DOHH2 (cell line): ENCODE measurements at regions not wholly inside any gene's neighbourhood (a gene's known extent, or its start where the extent isn't known, plus 50 kb on each side); places are given as distances from the start of the nearest gene placed in this dataset.

ENCODE experiments used
- H3F3A ChIP-seq: fragments of 200-600 bp; sonication (generic), shearing (Covaris generic); 2 replicates; pipeline ENCODE4 v1.6.0; 2016; ENCODE audit warnings: antibody characterized with exemption, mild to moderate bottlenecking; ENCODE audit not compliant: control insufficient read depth, insufficient read depth
- H3K27ac ChIP-seq: fragments of 200-600 bp; sonication (generic); 2 replicates; pipeline ENCODE4 v1.5.1; 2014; ENCODE audit warnings: low read depth, mild to moderate bottlenecking, low read length, moderate library complexity
- H3K27me3 ChIP-seq: fragments of 200-600 bp; sonication (generic); 2 replicates; pipeline ENCODE4 v1.6.1; 2014; ENCODE audit warnings: mild to moderate bottlenecking, low read length, mixed read lengths; ENCODE audit not compliant: control insufficient read depth
- H3K36me3 ChIP-seq: fragments of 200-600 bp; sonication (generic); 2 replicates; pipeline ENCODE4 v1.6.1; 2014; ENCODE audit warnings: mild to moderate bottlenecking, low read length, moderate library complexity, mixed read lengths; ENCODE audit not compliant: control insufficient read depth
- H3K4me1 ChIP-seq: fragments of 200-600 bp; sonication (generic); 2 replicates; pipeline ENCODE4 v1.6.1; 2014; ENCODE audit warnings: mild to moderate bottlenecking, low read length, mixed read lengths; ENCODE audit not compliant: control insufficient read depth
- H3K4me2 ChIP-seq: fragments of 200-600 bp; sonication (generic); 2 replicates; pipeline ENCODE4 v1.6.0; 2014; ENCODE audit warnings: mild to moderate bottlenecking, low read length, moderate library complexity
- H3K4me3 ChIP-seq: fragments of 200-600 bp; sonication (generic); 2 replicates; pipeline ENCODE4 v1.5.1; 2014; ENCODE audit warnings: mild to moderate bottlenecking, low read length, mixed read lengths
- H3K79me2 ChIP-seq: fragments of 200-600 bp; sonication (generic); 2 replicates; pipeline ENCODE4 v1.6.1; 2014; ENCODE audit warnings: mild to moderate bottlenecking, low read length, mixed read lengths; ENCODE audit not compliant: control insufficient read depth
- H3K9me2 ChIP-seq: fragments of 200-600 bp; sonication (generic); replicated peaks from 2 replicates; pipeline ENCODE4 v1.6.1; 2014; ENCODE audit warnings: mild to moderate bottlenecking, low read length, mixed read lengths; ENCODE audit not compliant: control insufficient read depth
- H3K9me3 ChIP-seq: fragments of 200-600 bp; sonication (generic); 2 replicates; pipeline ENCODE4 v1.6.1; 2014; ENCODE audit warnings: antibody characterized with exemption, low read length, mixed read lengths; ENCODE audit not compliant: control insufficient read depth, insufficient read depth
- H4K20me1 ChIP-seq: fragments of 200-600 bp; sonication (generic); 2 replicates; pipeline ENCODE4 v1.6.0; 2014; ENCODE audit warnings: low read depth, mild to moderate bottlenecking, antibody characterized with exemption, low read length, moderate library complexity; ENCODE audit not compliant: control insufficient read depth, insufficient read depth
- EZH2phosphoT487 ChIP-seq: fragments of 200-600 bp; sonication (generic); IDR thresholded peaks from 2 replicates; pipeline ENCODE4 v1.6.1; 2017; ENCODE audit warnings: borderline replicate concordance, mild to moderate bottlenecking, antibody characterized with exemption, low read length, moderate library complexity, mixed read lengths
- TF ChIP-seq, protein P1 (sequence below): fragments of 200-600 bp; sonication (generic); IDR thresholded peaks from one replicate; pipeline ENCODE4 v1.5.1; 2014; ENCODE audit warnings: antibody characterized with exemption, mild to moderate bottlenecking, low read depth, low read length; ENCODE audit not compliant: poor library complexity, severe bottlenecking

GRCh38 chr6:66238851-66239250, 531.8 kb upstream of the EYS start:
- no peaks in the 10 kb centered on the region for H3F3A ChIP-seq
- H3K4me2 ChIP-seq, result no peak overlapping the region
- no peaks in the 10 kb centered on the region for H4K20me1 ChIP-seq
- no peaks in the 10 kb centered on the region for H3K9me2 ChIP-seq
- no peaks in the 10 kb centered on the region for H3K36me3 ChIP-seq
- H3K9me3 ChIP-seq, result no peaks in the 10 kb centered on the region
- H3K4me3 ChIP-seq, result no peak overlapping the region
- H3K27me3 ChIP-seq, result no peaks in the 10 kb centered on the region
- TF ChIP-seq, protein P1, sequence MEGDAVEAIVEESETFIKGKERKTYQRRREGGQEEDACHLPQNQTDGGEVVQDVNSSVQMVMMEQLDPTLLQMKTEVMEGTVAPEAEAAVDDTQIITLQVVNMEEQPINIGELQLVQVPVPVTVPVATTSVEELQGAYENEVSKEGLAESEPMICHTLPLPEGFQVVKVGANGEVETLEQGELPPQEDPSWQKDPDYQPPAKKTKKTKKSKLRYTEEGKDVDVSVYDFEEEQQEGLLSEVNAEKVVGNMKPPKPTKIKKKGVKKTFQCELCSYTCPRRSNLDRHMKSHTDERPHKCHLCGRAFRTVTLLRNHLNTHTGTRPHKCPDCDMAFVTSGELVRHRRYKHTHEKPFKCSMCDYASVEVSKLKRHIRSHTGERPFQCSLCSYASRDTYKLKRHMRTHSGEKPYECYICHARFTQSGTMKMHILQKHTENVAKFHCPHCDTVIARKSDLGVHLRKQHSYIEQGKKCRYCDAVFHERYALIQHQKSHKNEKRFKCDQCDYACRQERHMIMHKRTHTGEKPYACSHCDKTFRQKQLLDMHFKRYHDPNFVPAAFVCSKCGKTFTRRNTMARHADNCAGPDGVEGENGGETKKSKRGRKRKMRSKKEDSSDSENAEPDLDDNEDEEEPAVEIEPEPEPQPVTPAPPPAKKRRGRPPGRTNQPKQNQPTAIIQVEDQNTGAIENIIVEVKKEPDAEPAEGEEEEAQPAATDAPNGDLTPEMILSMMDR, result no peak
- TF ChIP-seq EZH2phosphoT487, result no peak
- no peaks in the 10 kb centered on the region for H3K4me1 ChIP-seq
- no peak overlapping the region for H3K27ac ChIP-seq
- H3K79me2 ChIP-seq, result no peaks in the 10 kb centered on the region

GRCh38 chr6:66232890-66233289, 525.9 kb upstream of the EYS start:
- Histone ChIP-seq H3K9me3 (no peaks in the 10 kb centered on the region), H3K4me2 (no peak overlapping the region), H3K4me3 (no peak overlapping the region), H3K79me2 (no peaks in the 10 kb centered on the region), H3K4me1 (no peaks in the 10 kb centered on the region), H4K20me1 (no peaks in the 10 kb centered on the region), H3K27me3 (no peaks in the 10 kb centered on the region), H3K36me3 (no peaks in the 10 kb centered on the region), H3F3A (no peaks in the 10 kb centered on the region), H3K27ac (no peak overlapping the region), H3K9me2 (no peaks in the 10 kb centered on the region)
- TF ChIP-seq, protein P1, result no peak
- no peak for TF ChIP-seq EZH2phosphoT487

DNA sequence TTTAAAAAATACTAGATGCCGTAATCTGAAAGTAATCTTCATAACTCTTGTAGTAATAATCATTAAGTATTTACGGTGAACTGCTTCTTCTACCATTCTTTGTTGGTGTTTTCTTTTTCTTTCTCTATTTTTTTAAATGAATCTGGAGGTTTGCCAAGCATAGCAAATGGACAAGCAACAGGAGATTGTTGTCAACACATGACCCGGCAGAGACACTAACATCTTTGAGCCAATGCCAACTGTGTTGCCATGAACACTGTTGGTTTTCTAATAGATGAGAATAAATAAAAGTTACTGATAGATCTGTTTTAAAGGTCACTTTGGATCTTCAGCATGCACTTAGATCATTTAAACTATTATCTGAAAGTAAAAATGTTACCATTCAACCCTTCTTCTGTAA, 523.6 kb upstream of the EYS start:
- Histone ChIP-seq H3K9me3 (no peaks in the 10 kb centered on the region), H3K4me1 (no peaks in the 10 kb centered on the region), H3K27ac (no peak overlapping the region), H3K27me3 (no peaks in the 10 kb centered on the region), H4K20me1 (no peaks in the 10 kb centered on the region), H3K79me2 (no peaks in the 10 kb centered on the region), H3F3A (no peaks in the 10 kb centered on the region), H3K9me2 (no peaks in the 10 kb centered on the region), H3K4me3 (no peak overlapping the region), H3K4me2 (no peak overlapping the region), H3K36me3 (no peaks in the 10 kb centered on the region)
- TF ChIP-seq, protein P1, result no peak
- no peak for TF ChIP-seq EZH2phosphoT487

DNA sequence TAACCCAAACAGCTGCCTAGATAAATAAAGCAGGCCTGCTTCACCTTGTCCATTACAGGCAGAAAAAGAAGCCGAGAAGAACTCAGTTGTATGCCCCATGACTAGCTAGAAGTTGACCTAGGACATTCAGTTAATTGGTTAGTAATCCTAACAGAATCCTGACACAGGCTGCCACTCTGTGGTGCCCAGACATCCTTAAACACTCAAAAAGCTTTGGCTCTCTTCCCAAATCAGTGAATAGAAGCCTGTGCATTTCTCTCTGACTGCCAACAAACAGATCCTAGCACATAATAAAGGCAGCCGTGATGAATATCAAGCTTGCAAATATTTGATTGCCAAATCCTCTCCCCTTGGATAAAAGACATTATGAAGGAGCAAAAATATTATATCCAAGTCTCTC, 519.1 kb upstream of the EYS start:
- Histone ChIP-seq H3K9me3 (no peaks in the 10 kb centered on the region), H4K20me1 (no peaks in the 10 kb centered on the region), H3K27ac (no peak overlapping the region), H3K27me3 (no peaks in the 10 kb centered on the region), H3K79me2 (no peaks in the 10 kb centered on the region), H3K4me3 (no peak overlapping the region), H3F3A (no peaks in the 10 kb centered on the region), H3K4me1 (no peaks in the 10 kb centered on the region), H3K9me2 (no peaks in the 10 kb centered on the region), H3K4me2 (no peak overlapping the region), H3K36me3 (no peaks in the 10 kb centered on the region)
- TF ChIP-seq EZH2phosphoT487, result no peak
- TF ChIP-seq, protein P1, result no peak
